GM21737 (cell line): ENCODE measurements at regions not wholly inside any gene's neighbourhood (a gene's known extent, or its start where the extent isn't known, plus 50 kb on each side); places are given as distances from the start of the nearest gene placed in this dataset.
A peak's percentile ranks its signal among the peaks of the same experiment; 100 is the strongest.

Experiments
- ATAC-seq: cut with Tn5 transposase; IDR thresholded peaks from one replicate; pipeline ENCODE4 v1.9.1; 2021; ENCODE audit warnings: mild to moderate bottlenecking, moderate library complexity; ENCODE audit not compliant: unreplicated experiment

GRCh38 chr11:27968461-27968860 is 139.5 kb downstream of the KIF18A start:
- ATAC-seq = no peak

GRCh38 chr11:27965559-27965958 is 142.4 kb downstream of the KIF18A start:
- ATAC-seq = no peak

- no peak for ATAC-seq
Measured at GRCh38 chr11:27963370-27963769, 144.6 kb downstream of the KIF18A start.

- no peak for ATAC-seq
Measured at GRCh38 chr11:27949951-27950738, 157.8 kb downstream of the KIF18A start.

GRCh38 chr11:27945348-27945747 is 162.6 kb downstream of the KIF18A start:
- no peak for ATAC-seq

GRCh38 chr11:27938011-27938410 is 169.9 kb downstream of the KIF18A start:
- no peak for ATAC-seq

GRCh38 chr11:27934830-27935145 is 173.2 kb downstream of the KIF18A start:
- no peak for ATAC-seq

- ATAC-seq = no peak
Measured at GRCh38 chr11:27933992-27934829, 173.7 kb downstream of the KIF18A start.

GRCh38 chr11:27931770-27932169 is 176.2 kb downstream of the KIF18A start:
- no peak for ATAC-seq

GRCh38 chr11:27930946-27931345 is 177.0 kb downstream of the KIF18A start:
- ATAC-seq = no peak

GRCh38 chr11:27928809-27929208 is 179.1 kb downstream of the KIF18A start:
- no peak for ATAC-seq

GRCh38 chr11:27926981-27927481 is 180.9 kb downstream of the KIF18A start:
- no peak for ATAC-seq

GRCh38 chr11:27926486-27926885 is 181.5 kb downstream of the KIF18A start:
- ATAC-seq = no peak

- no peak for ATAC-seq
Measured at GRCh38 chr11:27921472-27921871, 186.5 kb downstream of the KIF18A start.

GRCh38 chr11:27916541-27917100 is 191.3 kb downstream of the KIF18A start:
- peak; percentile 88 for ATAC-seq

GRCh38 chr11:27914080-27914479 is 193.9 kb downstream of the KIF18A start:
- ATAC-seq = no peak

- ATAC-seq = no peak
Measured at GRCh38 chr11:27913650-27914049, 194.3 kb downstream of the KIF18A start.

GRCh38 chr11:27912916-27913315 is 195.0 kb downstream of the KIF18A start:
- no peak for ATAC-seq

GRCh38 chr11:27910186-27910931 is 197.6 kb downstream of the KIF18A start:
- no peak for ATAC-seq

GRCh38 chr11:27909386-27909785 is 198.6 kb downstream of the KIF18A start:
- ATAC-seq = no peak

- no peak for ATAC-seq
Measured at GRCh38 chr11:27908621-27909020, 199.3 kb downstream of the KIF18A start.
